ENCODE measurements at regions not wholly inside any gene's neighbourhood (a gene's known extent, or its start where the extent isn't known, plus 50 kb on each side); places are given as distances from the start of the nearest gene placed in this dataset.

- intact Hi-C loops (cut with DNase I; ENCODE audit: low total_unique reads) (no loop called here), in situ Hi-C loops (cut with MboI; ENCODE audit: low sequenced_read_pairs in 4 of 4) (no loop called here)
- Histone ChIP-seq H3K36me3 (no peaks in the 10 kb centered on the region), H3K4me3 (no peak overlapping the region), H3K4me1 (peaks cover 0 to 1% of the 10 kb centered on the region in 2 donors), H3K9me3 (no peaks in the 10 kb centered on the region), H3K27me3 (no peaks in the 10 kb centered on the region), H3K27ac (no peak overlapping the region)
- DNase-seq (no peak), ATAC-seq (no peak)
- TF ChIP-seq POLR2A (IDR thresholded peaks at IDR 0.05) (no peak), CTCF (IDR thresholded peaks at IDR 0.05 in 4 of 5, conservative IDR thresholded peaks at IDR 0.05 in 1 of 5) (no peak)
Observed at GRCh38 chr15:60214201-60214600, 183.6 kb downstream of the ANXA2 start.

GRCh38 chr15:60215225-60215963 lies 182.4 kb downstream of the ANXA2 start:
- intact Hi-C loops (cut with DNase I; ENCODE audit: low total_unique reads), result no loop called here
- no peaks in the 10 kb centered on the region for H3K27me3 ChIP-seq
- no peak overlapping the region for H3K27ac ChIP-seq
- TF ChIP-seq POLR2A (IDR thresholded peaks at IDR 0.05) (no peak), CTCF (IDR thresholded peaks at IDR 0.05 in 4 of 5, conservative IDR thresholded peaks at IDR 0.05 in 1 of 5) (no peak)
- in situ Hi-C loops (cut with MboI; ENCODE audit: low sequenced_read_pairs in 4 of 4), result no loop called here
- DNase-seq (no peak), ATAC-seq (no peak)
- no peak overlapping the region for H3K4me3 ChIP-seq
- H3K4me1 ChIP-seq, result no peaks in the 10 kb centered on the region
- H3K36me3 ChIP-seq, result no peaks in the 10 kb centered on the region
- H3K9me3 ChIP-seq, result no peaks in the 10 kb centered on the region

GRCh38 chr15:60217161-60217560 lies 180.6 kb downstream of the ANXA2 start:
- TF ChIP-seq CTCF (IDR thresholded peaks at IDR 0.05 in 4 of 5, conservative IDR thresholded peaks at IDR 0.05 in 1 of 5) (no peak), POLR2A (IDR thresholded peaks at IDR 0.05) (no peak)
- no peaks in the 10 kb centered on the region for H3K4me1 ChIP-seq
- in situ Hi-C loops (cut with MboI; ENCODE audit: low sequenced_read_pairs in 4 of 4) (no loop called here), intact Hi-C loops (cut with DNase I; ENCODE audit: low total_unique reads) (no loop called here)
- no peaks in the 10 kb centered on the region for H3K27me3 ChIP-seq
- no peaks in the 10 kb centered on the region for H3K9me3 ChIP-seq
- no peak overlapping the region for H3K27ac ChIP-seq
- no peaks in the 10 kb centered on the region for H3K36me3 ChIP-seq
- no peak overlapping the region for H3K4me3 ChIP-seq
- ATAC-seq, result no peak
- no peak for DNase-seq

- Histone ChIP-seq H3K36me3 (no peaks in the 10 kb centered on the region), H3K9me3 (no peaks in the 10 kb centered on the region), H3K27ac (no peak overlapping the region), H3K4me1 (no peaks in the 10 kb centered on the region), H3K27me3 (no peaks in the 10 kb centered on the region), H3K4me3 (no peak overlapping the region)
- intact Hi-C loops (cut with DNase I; ENCODE audit: low total_unique reads), result no loop called here
- DNase-seq, result no peak
- no peak for ATAC-seq
- TF ChIP-seq POLR2A (IDR thresholded peaks at IDR 0.05), result no peak
- TF ChIP-seq CTCF (IDR thresholded peaks at IDR 0.05 in 4 of 5, conservative IDR thresholded peaks at IDR 0.05 in 1 of 5), result no peak
- in situ Hi-C loops (cut with MboI; ENCODE audit: low sequenced_read_pairs in 4 of 4), result no loop called here
Observed at GRCh38 chr15:60218256-60218655, 179.5 kb downstream of the ANXA2 start.

- no peaks in the 10 kb centered on the region for H3K27me3 ChIP-seq
- ATAC-seq, result no peak
- intact Hi-C loops (cut with DNase I; ENCODE audit: low total_unique reads), result no loop called here
- no peaks in the 10 kb centered on the region for H3K9me3 ChIP-seq
- in situ Hi-C loops (cut with MboI; ENCODE audit: low sequenced_read_pairs in 4 of 4), result no loop called here
- no peaks in the 10 kb centered on the region for H3K4me1 ChIP-seq
- no peak overlapping the region for H3K27ac ChIP-seq
- TF ChIP-seq POLR2A (IDR thresholded peaks at IDR 0.05) (no peak), CTCF (IDR thresholded peaks at IDR 0.05 in 4 of 5, conservative IDR thresholded peaks at IDR 0.05 in 1 of 5) (no peak)
- no peak for DNase-seq
- H3K4me3 ChIP-seq, result no peak overlapping the region
- no peaks in the 10 kb centered on the region for H3K36me3 ChIP-seq
Observed at GRCh38 chr15:60219866-60220265, 177.9 kb downstream of the ANXA2 start.
